BE2C (cell line): ENCODE measurements at regions not wholly inside any gene's neighbourhood (a gene's known extent, or its start where the extent isn't known, plus 50 kb on each side); places are given as distances from the start of the nearest gene placed in this dataset.

Source experiments
- DNase-seq: peaks from one replicate; pipeline ENCODE4 v3.0.0-alpha.2; 2020
- H3K27me3 ChIP-seq: fragments of 250-450 bp; sonication (Bioruptor Pico); 2 replicates; pipeline ENCODE4 v1.5.1; 2020; ENCODE audit warnings: mild to moderate bottlenecking
- H3K36me3 ChIP-seq: fragments of 250-450 bp; sonication (Bioruptor Pico); 2 replicates; pipeline ENCODE4 v1.5.1; 2020; ENCODE audit warnings: mild to moderate bottlenecking
- H3K4me1 ChIP-seq: fragments of 250-450 bp; sonication (Bioruptor Pico); 2 replicates; pipeline ENCODE4 v1.5.1; 2020
- H3K4me3 ChIP-seq: 2 replicates; pipeline ENCODE4 v1.5.1; 2011; ENCODE audit warnings: low read depth, low read length
- H3K9me3 ChIP-seq: fragments of 250-450 bp; sonication (Bioruptor Pico); 2 replicates; pipeline ENCODE4 v1.5.1; 2020
- CTCF ChIP-seq: IDR thresholded peaks from 2 replicates; pipeline ENCODE4 v1.5.1; 2012; ENCODE audit warnings: mild to moderate bottlenecking, low read depth, low read length

- Histone ChIP-seq H3K36me3 (no peaks in the 10 kb centered on the region), H3K4me3 (no peak overlapping the region), H3K9me3 (no peaks in the 10 kb centered on the region), H3K27me3 (no peaks in the 10 kb centered on the region), H3K4me1 (no peaks in the 10 kb centered on the region)
- no peak for TF ChIP-seq CTCF
- DNase-seq = peak; percentile 11
Measured at GRCh38 chr6:81816380-81816779, 63.9 kb upstream of the TENT5A start.

- H3K4me3 ChIP-seq = no peak overlapping the region
- H3K36me3 ChIP-seq = no peaks in the 10 kb centered on the region
- no peak for DNase-seq
- TF ChIP-seq CTCF = no peak
- no peaks in the 10 kb centered on the region for H3K4me1 ChIP-seq
- H3K27me3 ChIP-seq = no peaks in the 10 kb centered on the region
- no peaks in the 10 kb centered on the region for H3K9me3 ChIP-seq
Measured at GRCh38 chr6:81814370-81815076, 62.0 kb upstream of the TENT5A start.

- no peak overlapping the region for H3K4me3 ChIP-seq
- H3K36me3 ChIP-seq = no peaks in the 10 kb centered on the region
- H3K27me3 ChIP-seq = no peaks in the 10 kb centered on the region
- no peak for TF ChIP-seq CTCF
- DNase-seq = no peak
- no peaks in the 10 kb centered on the region for H3K9me3 ChIP-seq
- no peaks in the 10 kb centered on the region for H3K4me1 ChIP-seq
Measured at GRCh38 chr6:81813305-81813704, 60.8 kb upstream of the TENT5A start.

DNA sequence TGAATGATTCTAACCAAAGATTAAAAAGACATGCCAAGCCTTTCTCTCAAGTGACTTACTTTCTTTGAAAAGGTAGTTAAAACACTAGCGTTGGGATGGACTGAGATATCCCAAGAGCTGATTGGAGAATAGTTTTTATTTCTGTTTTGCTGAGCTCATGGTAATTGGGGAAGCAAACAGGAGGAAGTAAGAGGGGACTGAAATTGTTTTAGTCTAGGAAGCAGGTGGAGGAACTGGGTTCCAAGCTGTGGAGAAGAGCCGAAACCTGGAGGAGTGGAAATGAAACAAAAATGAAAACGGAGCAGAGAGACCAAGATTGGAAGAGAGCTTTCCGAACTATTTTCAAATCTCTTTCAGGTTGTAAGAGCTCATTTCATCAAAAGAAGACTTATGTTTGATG, 59.9 kb upstream of the TENT5A start:
- Histone ChIP-seq H3K27me3 (no peaks in the 10 kb centered on the region), H3K4me3 (no peak overlapping the region), H3K9me3 (no peaks in the 10 kb centered on the region), H3K36me3 (no peaks in the 10 kb centered on the region), H3K4me1 (no peaks in the 10 kb centered on the region)
- no peak for TF ChIP-seq CTCF
- DNase-seq = no peak

DNA sequence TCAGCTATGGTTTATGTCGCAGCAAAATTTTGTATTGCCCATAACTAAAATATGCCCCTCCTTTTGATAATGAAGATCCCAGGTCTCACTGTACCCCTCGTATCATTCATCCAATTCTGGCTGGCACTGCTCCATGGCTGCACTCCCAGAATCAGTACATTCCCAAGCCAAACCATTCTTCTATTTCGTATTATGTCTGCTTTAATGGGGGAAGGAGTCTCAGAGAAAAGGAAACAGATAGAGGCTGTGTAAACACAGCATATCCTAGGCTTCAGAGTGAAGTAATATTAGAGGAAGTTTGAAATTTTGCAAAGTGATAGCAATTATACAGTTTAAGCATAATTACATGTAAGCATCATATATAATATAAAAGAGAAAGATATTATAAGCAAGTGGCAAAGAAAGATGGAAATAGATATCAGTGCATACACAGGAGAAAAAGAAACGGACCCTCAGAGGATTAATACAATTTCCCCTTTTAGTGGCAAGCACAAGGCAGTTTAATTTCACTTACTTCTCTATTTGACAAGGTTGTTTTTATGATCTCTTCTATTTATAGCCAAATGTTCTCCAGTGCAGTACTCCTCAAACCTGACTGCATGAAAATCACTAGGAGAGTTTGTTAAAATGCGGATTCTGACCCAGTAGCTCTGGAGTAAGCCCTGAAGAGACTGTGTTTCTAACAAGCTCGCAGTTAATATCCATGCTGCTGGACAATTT, 56.5 kb upstream of the TENT5A start:
- TF ChIP-seq CTCF = no peak
- Histone ChIP-seq H3K36me3 (no peaks in the 10 kb centered on the region), H3K4me1 (no peaks in the 10 kb centered on the region), H3K4me3 (no peak overlapping the region), H3K27me3 (no peaks in the 10 kb centered on the region), H3K9me3 (no peaks in the 10 kb centered on the region)
- DNase-seq = no peak
